Gastroesophageal sphincter (tissue), 4 donors: ENCODE measurements at regions not wholly inside any gene's neighbourhood (a gene's known extent, or its start where the extent isn't known, plus 50 kb on each side); places are given as distances from the start of the nearest gene placed in this dataset.

Experiments used
- ATAC-seq: fragments of 150-250 bp; one replicate; pipeline ENCODE4 v1.9.1; 2016; ENCODE audit warnings: mild to moderate bottlenecking, moderate library complexity
- H3K27ac ChIP-seq, 4 donors: fragments of 200-600 bp; sonication (generic) in 3 of 4; 1 replicate in 3 of 4; 2 replicates in 1 of 4; pipeline ENCODE4 v1.5.1; 2016 to 2019
- H3K27me3 ChIP-seq: fragments of 200-600 bp; sonication (generic); one replicate; pipeline ENCODE4 v1.5.1; 2019
- H3K36me3 ChIP-seq, 2 donors: fragments of 200-600 bp; sonication (generic); one replicate each; pipeline ENCODE4 v1.5.1; 2019; ENCODE audit warnings: control low read depth in 1 of 2
- H3K4me1 ChIP-seq, 3 donors: fragments of 200-600 bp; sonication (generic); 1 replicate in 2 of 3; 2 replicates in 1 of 3; pipeline ENCODE4 v1.5.1; 2016 to 2019; ENCODE audit warnings: control low read depth in 2 of 3
- H3K4me3 ChIP-seq, 2 donors: fragments of 200-600 bp; sonication (generic); one replicate each; pipeline ENCODE4 v1.5.1; 2019; ENCODE audit warnings: mild to moderate bottlenecking in 1 of 2, moderate library complexity in 1 of 2
- H3K9me3 ChIP-seq, 3 donors: fragments of 200-600 bp; sonication (generic); one replicate each; pipeline ENCODE4 v1.5.1; 2017 to 2019; ENCODE audit warnings: control low read depth in 2 of 3
- EP300 ChIP-seq: sonication (generic); formaldehyde crosslinking; IDR thresholded peaks from one replicate; pipeline ENCODE4 v1.6.1; 2017; ENCODE audit warnings: antibody characterized with exemption, mild to moderate bottlenecking
- POLR2A ChIP-seq, 2 donors: fragments of 450-650 bp; IDR thresholded peaks; one replicate each; pipeline ENCODE4 v1.6.1; 2017; ENCODE audit warnings: antibody characterized with exemption in 2 of 2, mild to moderate bottlenecking in 2 of 2, moderate library complexity in 1 of 2
- POLR2AphosphoS5 ChIP-seq: sonication (generic); formaldehyde crosslinking; IDR thresholded peaks from one replicate; pipeline ENCODE4 v1.6.1; 2017; ENCODE audit warnings: antibody characterized with exemption
- WGBS, 2 donors: methylation state at CpG; one replicate each; pipeline ENCODE4 v1.1.5; 2018; ENCODE audit warnings: low coverage in 1 of 2; 5-methylcytosine and 5-hydroxymethylcytosine counted together
- TF ChIP-seq, protein P1 (sequence below), 4 experiments: fragments of 200-600 bp in 2 of 4; fragments of 450-650 bp in 2 of 4; sonication (generic) in 1 of 4; IDR thresholded peaks; one replicate each; pipeline ENCODE4 v1.5.1; 2017 to 2019; ENCODE audit warnings: antibody characterized with exemption in 4 of 4, mild to moderate bottlenecking in 2 of 4, moderate library complexity in 2 of 4

DNA sequence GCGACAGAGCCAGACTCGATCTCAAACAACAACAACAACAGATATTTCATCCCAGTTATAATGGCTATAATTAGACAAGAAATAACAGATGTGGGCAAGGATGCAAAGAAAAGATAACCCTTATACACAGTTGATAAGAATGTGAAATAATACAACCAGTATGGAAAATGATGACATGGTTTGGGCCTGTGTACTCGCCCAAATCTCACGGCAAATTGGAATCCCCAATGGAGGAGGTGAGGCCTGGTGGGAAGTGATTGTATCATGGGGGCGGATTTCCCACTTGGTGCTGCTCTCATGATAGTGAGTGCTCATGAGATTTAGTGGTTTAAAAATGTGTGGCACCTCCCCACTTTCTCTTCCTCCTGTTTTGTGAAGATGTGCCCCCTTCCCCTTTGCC, 104.1 kb downstream of the C11orf87 start:
- Histone ChIP-seq H3K27ac (no peak overlapping the region), H3K9me3 (peaks cover 0 to 6% (median 0%) of the 10 kb centered on the region in 3 donors), H3K27me3 (no peaks in the 10 kb centered on the region), H3K36me3 (no peaks in the 10 kb centered on the region), H3K4me1 (no peaks in the 10 kb centered on the region), H3K4me3 (no peak overlapping the region)
- no peak for ATAC-seq
- WGBS, 2 donors = 92 to 95% methylated on average over 5 of the region's 5 CpGs
- TF ChIP-seq, protein P1, sequence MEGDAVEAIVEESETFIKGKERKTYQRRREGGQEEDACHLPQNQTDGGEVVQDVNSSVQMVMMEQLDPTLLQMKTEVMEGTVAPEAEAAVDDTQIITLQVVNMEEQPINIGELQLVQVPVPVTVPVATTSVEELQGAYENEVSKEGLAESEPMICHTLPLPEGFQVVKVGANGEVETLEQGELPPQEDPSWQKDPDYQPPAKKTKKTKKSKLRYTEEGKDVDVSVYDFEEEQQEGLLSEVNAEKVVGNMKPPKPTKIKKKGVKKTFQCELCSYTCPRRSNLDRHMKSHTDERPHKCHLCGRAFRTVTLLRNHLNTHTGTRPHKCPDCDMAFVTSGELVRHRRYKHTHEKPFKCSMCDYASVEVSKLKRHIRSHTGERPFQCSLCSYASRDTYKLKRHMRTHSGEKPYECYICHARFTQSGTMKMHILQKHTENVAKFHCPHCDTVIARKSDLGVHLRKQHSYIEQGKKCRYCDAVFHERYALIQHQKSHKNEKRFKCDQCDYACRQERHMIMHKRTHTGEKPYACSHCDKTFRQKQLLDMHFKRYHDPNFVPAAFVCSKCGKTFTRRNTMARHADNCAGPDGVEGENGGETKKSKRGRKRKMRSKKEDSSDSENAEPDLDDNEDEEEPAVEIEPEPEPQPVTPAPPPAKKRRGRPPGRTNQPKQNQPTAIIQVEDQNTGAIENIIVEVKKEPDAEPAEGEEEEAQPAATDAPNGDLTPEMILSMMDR (IDR thresholded peaks at IDR 0.05) = no peak
- TF ChIP-seq EP300 (no peak), POLR2AphosphoS5 (no peak), POLR2A (IDR thresholded peaks at IDR 0.05) (no peak)

DNA sequence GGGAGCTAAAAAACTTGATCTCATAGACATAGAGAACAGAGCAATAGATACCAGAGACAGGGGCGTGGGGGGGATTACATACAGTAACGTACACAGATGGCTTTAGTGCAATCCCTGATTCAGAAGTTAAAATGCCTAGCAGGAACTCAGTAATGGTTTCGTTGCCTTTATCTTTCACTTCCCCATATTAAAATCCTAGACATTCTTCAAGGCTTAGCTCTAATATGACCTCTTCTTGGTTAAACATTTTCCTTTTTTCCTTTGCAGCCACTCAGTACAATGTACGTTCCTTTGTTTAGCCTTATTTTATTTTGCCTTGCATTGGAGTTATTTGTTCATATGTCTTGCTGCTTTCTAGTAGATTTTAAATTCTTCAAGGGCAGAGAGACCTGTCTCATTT, 104.9 kb downstream of the C11orf87 start:
- TF ChIP-seq POLR2A (IDR thresholded peaks at IDR 0.05) = no peak
- no peak for TF ChIP-seq POLR2AphosphoS5
- TF ChIP-seq EP300 = no peak
- TF ChIP-seq, protein P1 (IDR thresholded peaks at IDR 0.05) = no peak
- H3K4me3 ChIP-seq = no peak overlapping the region
- no peak for ATAC-seq

DNA sequence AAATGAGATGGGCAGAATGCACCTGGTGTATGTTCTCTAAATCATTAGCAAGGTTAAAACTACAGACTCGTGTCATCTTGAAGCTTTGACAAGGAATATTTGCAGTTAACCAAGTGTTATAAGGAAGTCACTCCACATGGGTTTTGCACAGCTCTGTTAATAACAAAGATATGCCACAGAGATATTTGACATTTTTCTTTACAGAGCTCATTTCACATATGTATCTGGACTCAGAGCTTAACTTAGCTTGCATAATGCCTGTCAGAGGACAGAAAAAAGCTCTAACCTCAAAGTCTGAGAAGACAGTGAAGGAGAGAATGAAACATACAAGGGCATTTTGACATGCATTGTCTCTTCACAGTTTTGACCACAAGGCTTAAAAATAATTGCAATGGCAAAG, 105.5 kb downstream of the C11orf87 start:
- H3K4me3 ChIP-seq = no peak overlapping the region
- 10 to 31% methylated on average over 1 of the region's 1 CpG for whole genome bisulfite sequencing, 2 donors

More for the DNA sequence above, 104.9 kb downstream of the C11orf87 start:
- 38 to 65% methylated on average over 4 of the region's 4 CpGs for WGBS, 2 donors
- Histone ChIP-seq H3K27me3 (no peaks in the 10 kb centered on the region), H3K4me1 (no peaks in the 10 kb centered on the region), H3K36me3 (no peaks in the 10 kb centered on the region), H3K27ac (no peak overlapping the region), H3K9me3 (peaks cover 0 to 6% (median 0%) of the 10 kb centered on the region in 3 donors)

DNA sequence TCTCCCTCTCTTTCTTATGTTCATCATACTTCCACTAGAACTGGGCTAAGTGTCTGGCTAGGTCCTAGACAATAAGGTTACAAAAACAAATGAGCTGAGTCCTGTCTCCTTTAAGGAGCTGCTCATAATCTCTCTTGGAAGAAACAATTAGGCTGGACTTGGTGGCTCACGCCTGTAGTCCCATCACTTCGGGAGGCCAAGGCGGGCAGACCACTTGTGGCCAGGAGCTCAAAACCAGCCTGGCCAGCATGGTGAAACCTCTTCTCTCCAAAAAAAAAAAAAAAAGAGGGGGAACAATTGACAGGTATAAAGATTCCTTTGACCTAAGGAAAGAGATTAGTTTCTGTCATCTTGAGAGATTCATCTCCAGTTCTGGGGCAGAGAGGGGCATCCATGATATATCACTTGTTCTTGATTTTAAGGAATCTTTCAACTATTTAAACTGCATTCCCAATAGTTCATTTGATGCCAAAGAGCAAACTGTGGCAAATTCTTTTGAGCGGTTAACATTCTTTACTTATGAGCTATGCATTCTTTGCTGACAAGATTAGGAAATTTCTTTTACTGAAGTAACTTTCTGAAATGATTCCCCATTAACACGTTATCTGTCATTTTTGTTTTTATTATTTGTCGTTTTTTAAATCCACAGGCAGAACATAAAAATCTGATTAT, 125.5 kb downstream of the C11orf87 start:
- Histone ChIP-seq H3K27me3 (no peaks in the 10 kb centered on the region), H3K36me3 (no peaks in the 10 kb centered on the region), H3K4me1 (no peaks in the 10 kb centered on the region), H3K4me3 (no peak overlapping the region), H3K9me3 (no peaks in the 10 kb centered on the region), H3K27ac (no peak overlapping the region)
- ATAC-seq = no peak
- TF ChIP-seq, protein P1 (IDR thresholded peaks at IDR 0.05) = no peak
- TF ChIP-seq POLR2A (IDR thresholded peaks at IDR 0.05) (no peak), POLR2AphosphoS5 (no peak), EP300 (no peak)
- 28 to 42% methylated on average over 3 to 4 of the region's 6 CpGs for WGBS, 2 donors

More for the DNA sequence above, 105.5 kb downstream of the C11orf87 start:
- no peak for ATAC-seq
- H3K27ac ChIP-seq = no peak overlapping the region
- no peaks in the 10 kb centered on the region for H3K27me3 ChIP-seq
- H3K4me1 ChIP-seq = no peaks in the 10 kb centered on the region
- no peaks in the 10 kb centered on the region for H3K36me3 ChIP-seq
- peaks cover 0 to 6% (median 0%) of the 10 kb centered on the region in 3 donors for H3K9me3 ChIP-seq
- TF ChIP-seq, protein P1 (IDR thresholded peaks at IDR 0.05) = no peak
- TF ChIP-seq EP300 (no peak), POLR2AphosphoS5 (no peak), POLR2A (IDR thresholded peaks at IDR 0.05) (no peak)

DNA sequence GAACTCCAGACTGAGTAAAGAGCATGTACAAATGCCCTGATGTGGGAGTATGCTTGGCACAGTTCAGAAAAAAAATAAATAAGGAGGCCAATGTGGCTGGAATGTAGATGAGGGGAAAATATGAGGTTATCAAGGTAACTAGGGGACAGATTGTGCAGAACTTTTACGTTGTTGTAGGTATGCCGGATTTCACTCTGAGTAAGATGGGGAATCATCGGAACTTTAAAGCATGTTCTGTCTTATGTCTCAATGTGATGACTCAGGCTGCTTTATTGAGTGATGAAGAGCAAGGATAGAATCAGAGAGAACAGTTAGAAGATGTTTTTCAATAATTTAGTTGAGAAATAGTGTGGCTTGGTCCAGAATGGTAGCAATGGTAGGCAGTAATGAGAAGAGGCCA, 130.4 kb downstream of the C11orf87 start:
- TF ChIP-seq EP300 (no peak), POLR2AphosphoS5 (no peak), POLR2A (IDR thresholded peaks at IDR 0.05) (no peak)
- TF ChIP-seq, protein P1 (IDR thresholded peaks at IDR 0.05) = no peak
- Histone ChIP-seq H3K9me3 (no peaks in the 10 kb centered on the region), H3K27ac (no peak overlapping the region), H3K4me1 (no peaks in the 10 kb centered on the region), H3K4me3 (no peak overlapping the region), H3K36me3 (no peaks in the 10 kb centered on the region), H3K27me3 (no peaks in the 10 kb centered on the region)
- WGBS, 2 donors = 90 to 97% methylated on average over 3 of the region's 3 CpGs
- ATAC-seq = no peak
